AG04449 (cell line): ENCODE measurements at regions not wholly inside any gene's neighbourhood (a gene's known extent, or its start where the extent isn't known, plus 50 kb on each side); places are given as distances from the start of the nearest gene placed in this dataset.

Experiments
- CTCF ChIA-PET: fragments of 350-600 bp; formaldehyde crosslinking; extraction: SDS; loops from one replicate; lab custom pipeline; 2021; ENCODE audit warnings: antibody characterized with exemption; lab: Yijun Ruan, JAX
- POLR2A ChIA-PET: fragments of 400-600, 350-600 bp; formaldehyde crosslinking; extraction: SDS; loops from one replicate; lab custom pipeline; 2020; ENCODE audit warnings: antibody characterized with exemption, inconsistent platforms; lab: Yijun Ruan, JAX
- DNase-seq: peaks from one replicate; pipeline ENCODE4 v3.0.0-alpha.2; 2010; ENCODE audit warnings: low read depth, low spot score
- H3K4me3 ChIP-seq: 2 replicates; pipeline ENCODE4 v1.5.1; 2011; ENCODE audit warnings: low read depth, mild to moderate bottlenecking, control low read depth, low read length
- TF ChIP-seq, protein P1 (sequence below): IDR thresholded peaks from one replicate; pipeline ENCODE4 v1.5.1; 2011; ENCODE audit warnings: mild to moderate bottlenecking, moderate library complexity, low read length, control low read depth, inconsistent platforms; ENCODE audit not compliant: insufficient read depth; ENCODE audit errors: missing control alignments

DNA sequence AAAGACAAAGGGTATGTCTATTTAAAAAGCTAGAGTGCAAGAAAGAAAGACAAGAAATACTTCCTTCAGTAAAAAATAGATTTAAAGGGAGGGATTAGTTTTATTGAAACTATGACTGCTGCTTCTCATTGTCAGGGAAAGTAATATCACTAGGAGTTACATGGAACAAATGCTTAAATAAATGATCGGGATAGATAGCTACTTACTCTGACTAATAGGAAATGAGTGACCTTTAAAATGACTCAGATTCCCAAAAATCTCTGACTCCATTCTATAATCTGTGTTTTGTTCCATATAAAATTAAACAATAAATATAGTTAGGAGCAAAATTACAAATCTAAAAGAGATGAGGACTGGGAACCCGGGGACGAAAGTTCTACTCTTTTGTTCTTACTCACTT lies 669.3 kb downstream of the NR4A2 start:
- TF ChIP-seq, protein P1, sequence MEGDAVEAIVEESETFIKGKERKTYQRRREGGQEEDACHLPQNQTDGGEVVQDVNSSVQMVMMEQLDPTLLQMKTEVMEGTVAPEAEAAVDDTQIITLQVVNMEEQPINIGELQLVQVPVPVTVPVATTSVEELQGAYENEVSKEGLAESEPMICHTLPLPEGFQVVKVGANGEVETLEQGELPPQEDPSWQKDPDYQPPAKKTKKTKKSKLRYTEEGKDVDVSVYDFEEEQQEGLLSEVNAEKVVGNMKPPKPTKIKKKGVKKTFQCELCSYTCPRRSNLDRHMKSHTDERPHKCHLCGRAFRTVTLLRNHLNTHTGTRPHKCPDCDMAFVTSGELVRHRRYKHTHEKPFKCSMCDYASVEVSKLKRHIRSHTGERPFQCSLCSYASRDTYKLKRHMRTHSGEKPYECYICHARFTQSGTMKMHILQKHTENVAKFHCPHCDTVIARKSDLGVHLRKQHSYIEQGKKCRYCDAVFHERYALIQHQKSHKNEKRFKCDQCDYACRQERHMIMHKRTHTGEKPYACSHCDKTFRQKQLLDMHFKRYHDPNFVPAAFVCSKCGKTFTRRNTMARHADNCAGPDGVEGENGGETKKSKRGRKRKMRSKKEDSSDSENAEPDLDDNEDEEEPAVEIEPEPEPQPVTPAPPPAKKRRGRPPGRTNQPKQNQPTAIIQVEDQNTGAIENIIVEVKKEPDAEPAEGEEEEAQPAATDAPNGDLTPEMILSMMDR: no peak
- ChIA-PET POLR2A (no interaction called here), CTCF (no interaction called here)
- no peak for DNase-seq
- no peak overlapping the region for H3K4me3 ChIP-seq

DNA sequence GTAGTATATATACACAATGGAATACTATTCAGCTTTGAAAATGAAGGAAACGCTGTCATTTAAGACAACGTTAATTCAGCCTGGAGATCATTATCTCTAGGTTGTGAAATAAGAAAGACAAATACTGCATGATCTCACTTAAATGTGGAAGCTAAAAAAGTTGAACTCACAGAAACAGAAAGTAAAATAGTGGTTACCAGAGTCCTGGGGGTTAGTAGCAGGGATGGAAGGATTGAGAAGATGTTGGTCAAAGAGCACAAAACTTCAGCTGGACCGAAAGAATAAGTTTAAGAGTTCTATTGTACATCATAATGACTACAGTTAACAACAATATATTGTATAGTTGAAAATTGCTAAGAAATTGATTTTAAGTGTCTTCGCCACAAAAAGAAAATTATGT lies 670.3 kb downstream of the NR4A2 start:
- DNase-seq: no peak
- CTCF ChIA-PET: no interaction called here
- POLR2A ChIA-PET: no interaction called here
- TF ChIP-seq, protein P1: no peak
- no peak overlapping the region for H3K4me3 ChIP-seq

DNA sequence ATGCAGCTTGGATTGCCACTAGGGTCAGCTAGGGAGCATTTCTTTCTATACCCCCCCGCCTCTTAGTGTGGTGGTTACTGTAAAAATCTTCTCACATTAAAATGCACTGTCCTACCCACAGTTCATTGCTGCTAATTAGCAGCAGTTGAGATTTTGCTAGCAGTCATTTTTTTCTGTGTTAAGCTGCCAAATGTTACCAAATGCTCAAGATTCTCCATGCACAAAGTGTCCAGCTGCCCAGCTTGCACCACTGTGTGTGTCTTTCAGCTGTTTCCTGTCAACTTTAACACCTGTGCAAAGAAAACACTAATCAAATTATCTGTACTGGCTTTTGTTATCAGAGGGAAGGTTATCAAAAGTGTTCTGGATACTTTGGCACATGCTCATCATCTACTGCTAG lies 679.3 kb downstream of the NR4A2 start:
- ChIA-PET CTCF (no interaction called here), POLR2A (no interaction called here)
- DNase-seq: no peak
- TF ChIP-seq, protein P1: no peak
- no peak overlapping the region for H3K4me3 ChIP-seq

DNA sequence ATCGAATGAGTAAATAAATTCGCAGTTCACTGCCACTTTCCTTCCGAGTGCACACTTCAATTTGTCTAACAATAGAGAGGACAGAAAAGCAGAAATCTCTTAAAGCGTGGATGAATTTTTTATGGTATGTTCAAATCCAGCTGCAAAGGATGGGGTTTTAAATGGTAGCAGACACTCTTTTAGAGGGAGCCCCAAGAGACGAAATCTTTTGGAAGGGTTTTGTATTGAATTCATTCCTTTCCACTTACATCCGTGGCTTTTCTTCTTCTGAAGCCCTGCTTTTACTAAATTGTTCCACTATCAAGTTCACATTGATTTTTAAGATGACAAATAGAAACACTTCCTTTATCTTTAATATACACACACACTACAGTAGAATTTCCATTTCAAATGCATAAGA lies 680.7 kb downstream of the NR4A2 start:
- no peak for DNase-seq
- POLR2A ChIA-PET: no interaction called here
- CTCF ChIA-PET: no interaction called here
- TF ChIP-seq, protein P1: no peak
- H3K4me3 ChIP-seq: no peak overlapping the region

DNA sequence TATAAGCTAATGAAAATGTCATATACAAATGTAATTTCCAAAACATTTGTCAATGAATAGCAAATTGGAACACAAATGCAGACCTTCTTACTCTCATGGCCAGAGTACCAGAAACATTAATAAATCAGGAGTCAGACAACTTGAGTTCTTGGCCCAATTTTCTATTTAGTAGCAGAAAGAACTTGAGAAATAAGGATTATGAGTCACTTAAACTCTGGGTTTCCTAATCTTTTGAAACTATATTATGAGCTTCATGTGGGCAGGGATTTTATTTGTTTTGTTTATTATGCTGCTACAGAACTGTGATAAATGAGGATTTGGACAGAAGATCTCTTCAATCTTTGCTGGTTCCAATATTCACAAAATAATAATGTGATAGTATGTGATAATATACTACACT lies 686.7 kb downstream of the NR4A2 start:
- DNase-seq: no peak
- ChIA-PET CTCF (no interaction called here), POLR2A (no interaction called here)
- TF ChIP-seq, protein P1: no peak
- no peak overlapping the region for H3K4me3 ChIP-seq

DNA sequence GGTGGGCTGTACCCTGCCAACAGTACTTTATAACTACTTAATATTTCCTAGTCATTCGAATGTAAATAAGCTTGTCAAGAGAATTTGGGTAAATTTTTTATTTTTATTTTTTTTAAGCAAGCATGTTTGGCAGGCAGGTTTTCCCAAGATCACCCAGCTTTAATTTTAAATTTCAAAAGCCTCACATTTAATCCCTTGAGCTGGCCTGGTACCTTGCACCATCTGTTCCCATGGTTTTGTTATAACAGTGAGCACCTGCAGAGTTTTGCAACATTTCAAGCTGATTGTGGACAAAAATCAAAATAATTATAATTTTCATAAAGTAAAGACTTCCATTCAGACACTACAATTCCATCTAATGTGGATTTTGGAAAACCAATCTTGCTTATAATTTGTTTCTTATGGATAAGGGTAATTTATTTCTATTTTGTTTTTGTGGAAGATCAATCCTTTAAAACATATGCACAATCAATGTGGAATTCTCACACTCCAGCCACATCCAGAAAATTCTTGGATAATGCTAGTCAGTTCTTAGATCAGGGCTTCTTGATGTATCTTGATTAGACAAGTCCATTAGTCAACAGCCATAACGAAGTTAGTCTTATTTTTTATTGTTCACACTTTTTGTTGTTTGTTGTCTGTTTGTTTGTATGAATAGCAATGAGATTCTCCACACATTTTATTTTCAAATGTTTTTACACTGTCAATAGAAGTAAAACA lies 689.3 kb downstream of the NR4A2 start:
- ChIA-PET CTCF (no interaction called here), POLR2A (no interaction called here)
- no peak overlapping the region for H3K4me3 ChIP-seq
- TF ChIP-seq, protein P1: no peak
- DNase-seq: no peak
